Nephron progenitor cell (in vitro differentiated cells): ENCODE measurements at regions not wholly inside any gene's neighbourhood (a gene's known extent, or its start where the extent isn't known, plus 50 kb on each side); places are given as distances from the start of the nearest gene placed in this dataset.

Source experiments
- DNase-seq: peaks from one replicate; pipeline ENCODE4 v3.0.0; 2021
- H3K27ac Mint-ChIP-seq: 2 replicates; pipeline ENCODE4 v1.8.0; 2021; ENCODE audit warnings: mild to moderate bottlenecking, moderate library complexity, mixed read lengths
- H3K27me3 Mint-ChIP-seq: 2 replicates; pipeline ENCODE4 v1.8.0; 2021; ENCODE audit warnings: mild to moderate bottlenecking, low read depth, mixed read lengths; ENCODE audit not compliant: poor library complexity
- H3K36me3 Mint-ChIP-seq: 2 replicates; pipeline ENCODE4 v1.8.0; 2021; ENCODE audit warnings: low read depth, mixed read lengths
- H3K4me1 Mint-ChIP-seq: 2 replicates; pipeline ENCODE4 v1.8.0; 2021; ENCODE audit warnings: mixed read lengths
- H3K4me3 Mint-ChIP-seq: 2 replicates; pipeline ENCODE4 v1.8.0; 2021; ENCODE audit warnings: mild to moderate bottlenecking, moderate library complexity, mixed read lengths
- H3K9me3 Mint-ChIP-seq: 2 replicates; pipeline ENCODE4 v1.8.0; 2021; ENCODE audit warnings: mild to moderate bottlenecking, moderate library complexity, mixed read lengths
- CTCF ChIP-seq: fragments of 200-600 bp; sonication (generic); IDR thresholded peaks from 2 replicates; pipeline ENCODE4 v1.5.0; 2021; ENCODE audit warnings: antibody characterized with exemption

DNA sequence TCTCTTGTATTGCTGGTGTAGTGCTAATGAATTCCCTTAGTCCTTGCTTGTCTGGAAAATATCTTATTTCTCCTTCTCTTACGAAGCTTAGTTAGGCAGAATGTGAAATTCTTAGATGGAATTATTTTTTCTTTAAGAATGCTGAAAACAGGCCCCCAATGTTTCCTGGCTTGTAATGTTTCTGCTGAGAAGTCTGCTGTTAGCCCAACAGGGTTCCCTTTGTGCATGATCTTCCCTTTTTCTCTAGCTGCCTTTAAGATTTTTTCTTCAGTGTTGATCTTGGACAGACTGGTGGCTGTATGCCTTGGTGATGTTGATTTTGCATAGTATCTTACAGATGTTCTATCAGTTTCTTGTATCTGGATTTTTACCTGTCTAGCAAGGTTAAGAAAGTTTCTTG lies 191.3 kb upstream of the DMRTA1 start:
- no peak for TF ChIP-seq CTCF
- Mint-ChIP-seq H3K4me1 (no peaks in the 10 kb centered on the region), H3K27ac (no peak overlapping the region), H3K36me3 (peaks cover 7% of the 10 kb centered on the region), H3K9me3 (peaks cover 37% of the 10 kb centered on the region), H3K4me3 (no peak overlapping the region), H3K27me3 (peaks cover 4% of the 10 kb centered on the region)
- DNase-seq: no peak

DNA sequence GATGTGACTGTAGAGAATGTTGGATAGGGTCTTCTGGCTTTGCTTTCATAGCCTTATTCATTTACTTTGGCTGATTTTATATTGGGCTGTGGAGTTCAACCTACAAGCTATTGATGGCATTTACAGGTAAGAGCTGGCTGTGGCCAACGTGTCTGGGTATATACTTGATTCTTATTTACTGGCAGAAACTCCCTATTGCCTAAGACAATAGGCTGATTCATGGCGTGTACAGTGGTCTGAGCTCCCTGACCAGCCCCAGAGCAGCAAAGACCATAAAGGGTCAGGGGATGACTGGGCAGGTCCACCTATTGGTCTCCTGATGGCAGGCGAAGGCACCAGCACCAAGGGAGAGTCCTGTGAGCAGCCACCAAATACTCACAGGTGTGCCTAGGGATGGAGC lies 190.2 kb upstream of the DMRTA1 start:
- H3K4me3 Mint-ChIP-seq: no peak overlapping the region
- H3K27ac Mint-ChIP-seq: no peak overlapping the region
- H3K27me3 Mint-ChIP-seq: peaks cover 4% of the 10 kb centered on the region
- DNase-seq: no peak
- no peak for TF ChIP-seq CTCF
- peaks cover 7% of the 10 kb centered on the region for H3K36me3 Mint-ChIP-seq
- peaks cover 31% of the 10 kb centered on the region for H3K9me3 Mint-ChIP-seq
- no peaks in the 10 kb centered on the region for H3K4me1 Mint-ChIP-seq

DNA sequence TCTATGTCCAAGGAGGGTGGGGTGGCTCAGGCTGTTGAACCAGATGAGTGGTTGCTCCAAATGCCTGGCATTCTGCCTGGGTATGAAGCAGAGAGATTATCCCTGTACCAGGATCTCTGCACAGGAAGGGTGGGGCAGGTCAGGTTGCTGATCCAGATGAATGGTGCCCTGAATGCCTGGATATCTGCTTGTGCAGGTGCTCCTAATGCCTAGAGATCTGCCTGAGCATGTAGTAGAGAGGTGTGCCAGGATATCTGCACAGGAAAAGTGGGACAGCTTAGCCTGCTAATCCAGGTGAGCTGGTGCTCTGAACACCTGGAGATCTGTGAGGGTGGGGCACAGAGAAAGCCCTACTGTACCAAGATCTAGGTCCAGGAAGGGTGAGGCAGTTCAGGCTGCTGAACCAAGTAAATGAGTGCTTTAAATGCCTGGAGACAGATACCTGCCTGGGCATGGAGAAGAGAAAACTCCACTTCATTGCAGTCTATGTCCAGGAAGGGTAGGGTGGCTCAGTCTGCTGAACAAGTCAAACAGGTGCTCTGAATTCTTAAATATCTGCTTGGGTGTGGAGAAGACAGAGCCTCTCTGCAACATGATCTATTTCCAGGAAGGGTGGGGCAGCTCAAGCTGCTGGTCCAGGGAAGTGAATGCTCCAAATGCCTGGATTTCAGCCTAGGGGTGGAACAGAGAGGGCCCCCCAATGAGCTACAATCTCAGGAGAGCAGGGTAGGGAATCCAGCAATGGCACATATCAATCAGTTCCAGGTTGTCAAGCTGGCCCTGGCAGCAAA lies 189.4 kb upstream of the DMRTA1 start:
- Mint-ChIP-seq H3K27me3 (no peaks in the 10 kb centered on the region), H3K27ac (no peak overlapping the region), H3K4me1 (no peaks in the 10 kb centered on the region), H3K4me3 (no peak overlapping the region), H3K36me3 (peaks cover 1% of the 10 kb centered on the region), H3K9me3 (peaks cover 25% of the 10 kb centered on the region)
- no peak for DNase-seq
- TF ChIP-seq CTCF: no peak

DNA sequence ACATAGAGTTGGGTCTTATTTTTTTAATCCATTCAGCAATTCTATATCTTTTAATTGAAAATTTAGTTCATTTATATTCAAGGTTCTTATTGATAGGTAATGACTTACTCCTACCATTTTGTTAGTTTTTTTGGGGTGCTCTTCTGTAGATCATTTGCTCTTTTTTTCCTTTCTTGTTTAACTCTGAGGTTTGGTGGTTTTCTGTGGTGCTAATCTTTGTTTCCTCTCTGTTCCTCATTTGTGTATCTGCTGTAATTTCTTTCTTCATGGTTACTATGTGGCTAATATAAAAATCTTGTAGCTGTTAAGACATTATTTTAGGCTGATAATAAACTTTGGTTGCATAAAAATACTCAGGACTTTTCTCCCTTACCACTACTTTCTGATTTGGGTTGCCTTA lies 181.6 kb upstream of the DMRTA1 start:
- no peaks in the 10 kb centered on the region for H3K4me1 Mint-ChIP-seq
- H3K4me3 Mint-ChIP-seq: no peak overlapping the region
- H3K36me3 Mint-ChIP-seq: peaks cover 5% of the 10 kb centered on the region

GRCh38 chr9:22265534-22265933 lies 181.1 kb upstream of the DMRTA1 start:
- Mint-ChIP-seq H3K27me3 (no peaks in the 10 kb centered on the region), H3K36me3 (peaks cover 5% of the 10 kb centered on the region), H3K9me3 (peaks cover 36% of the 10 kb centered on the region), H3K4me3 (no peak overlapping the region), H3K4me1 (no peaks in the 10 kb centered on the region), H3K27ac (no peak overlapping the region)
- no peak for TF ChIP-seq CTCF
- no peak for DNase-seq

More for the DNA sequence above, 181.6 kb upstream of the DMRTA1 start:
- Mint-ChIP-seq H3K9me3 (peaks cover 36% of the 10 kb centered on the region), H3K27me3 (no peaks in the 10 kb centered on the region), H3K27ac (no peak overlapping the region)
- no peak for TF ChIP-seq CTCF
- no peak for DNase-seq

DNA sequence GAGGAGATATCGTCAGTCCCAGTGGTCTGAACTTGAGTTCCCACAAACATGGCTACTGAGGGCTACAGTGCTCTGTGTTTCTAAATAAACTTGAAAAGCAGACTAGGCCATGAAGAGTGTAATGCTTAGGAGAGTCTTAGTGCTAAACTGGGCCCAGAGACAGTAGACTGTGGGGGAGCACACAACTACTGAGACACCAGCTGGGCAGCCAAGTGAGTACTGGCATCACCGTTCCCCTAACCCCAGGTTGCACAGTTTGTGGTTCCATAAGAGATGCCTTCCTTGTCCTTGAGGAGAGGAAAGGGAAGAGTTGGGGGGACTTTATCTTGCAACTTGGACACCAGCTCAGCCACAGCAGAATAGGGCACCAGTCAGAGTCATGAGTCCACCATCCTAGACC lies 172.1 kb upstream of the DMRTA1 start:
- no peaks in the 10 kb centered on the region for H3K9me3 Mint-ChIP-seq
- H3K4me1 Mint-ChIP-seq: no peaks in the 10 kb centered on the region
- DNase-seq: no peak
- no peak for TF ChIP-seq CTCF
- H3K4me3 Mint-ChIP-seq: no peak overlapping the region
- H3K36me3 Mint-ChIP-seq: no peaks in the 10 kb centered on the region
- H3K27me3 Mint-ChIP-seq: no peaks in the 10 kb centered on the region
- no peak overlapping the region for H3K27ac Mint-ChIP-seq
